ENCODE measurements at regions not wholly inside any gene's neighbourhood (a gene's known extent, or its start where the extent isn't known, plus 50 kb on each side); places are given as distances from the start of the nearest gene placed in this dataset.

GRCh38 chr18:71008257-71008656, 719.4 kb downstream of the SOCS6 start:
- no peaks in the 10 kb centered on the region for H3K36me3 ChIP-seq (replicated peaks)
- in situ Hi-C loops (cut with HindIII; ENCODE audit: low pct_ligation_motif_present, low sequenced_read_pairs) = no loop called here
- no peaks in the 10 kb centered on the region for H3K27me3 ChIP-seq (replicated peaks)
- TF ChIP-seq CTCF (IDR thresholded peaks at IDR 0.05; ENCODE audit: low read depth, low read length, missing control alignments) = no peak
- no peak overlapping the region for H3K4me3 ChIP-seq (ENCODE audit: low read depth, low read length)
- no peak for DNase-seq
- no peak overlapping the region for H3K27ac ChIP-seq

GRCh38 chr18:71001597-71001996, 712.8 kb downstream of the SOCS6 start:
- no peak overlapping the region for H3K4me3 ChIP-seq (ENCODE audit: low read depth, low read length)
- TF ChIP-seq CTCF (IDR thresholded peaks at IDR 0.05; ENCODE audit: low read depth, low read length, missing control alignments) = no peak
- in situ Hi-C loops (cut with HindIII; ENCODE audit: low pct_ligation_motif_present, low sequenced_read_pairs) = no loop called here
- no peak for DNase-seq
- no peaks in the 10 kb centered on the region for H3K36me3 ChIP-seq (replicated peaks)
- no peak overlapping the region for H3K27ac ChIP-seq
- H3K27me3 ChIP-seq (replicated peaks) = no peaks in the 10 kb centered on the region

GRCh38 chr18:70998490-70998889, 709.6 kb downstream of the SOCS6 start:
- DNase-seq = no peak
- in situ Hi-C loops (cut with HindIII; ENCODE audit: low pct_ligation_motif_present, low sequenced_read_pairs) = no loop called here
- Histone ChIP-seq H3K36me3 (replicated peaks) (no peaks in the 10 kb centered on the region), H3K27me3 (replicated peaks) (no peaks in the 10 kb centered on the region), H3K27ac (no peak overlapping the region), H3K4me3 (ENCODE audit: low read depth, low read length) (no peak overlapping the region)
- peak; percentile 19 for TF ChIP-seq CTCF (IDR thresholded peaks at IDR 0.05; ENCODE audit: low read depth, low read length, missing control alignments)

GRCh38 chr18:70994116-70994515, 705.3 kb downstream of the SOCS6 start:
- H3K36me3 ChIP-seq (replicated peaks) = no peaks in the 10 kb centered on the region
- no peak overlapping the region for H3K4me3 ChIP-seq (ENCODE audit: low read depth, low read length)
- no peaks in the 10 kb centered on the region for H3K27me3 ChIP-seq (replicated peaks)
- DNase-seq = no peak
- H3K27ac ChIP-seq = no peak overlapping the region
- TF ChIP-seq CTCF (IDR thresholded peaks at IDR 0.05; ENCODE audit: low read depth, low read length, missing control alignments) = no peak
- in situ Hi-C loops (cut with HindIII; ENCODE audit: low pct_ligation_motif_present, low sequenced_read_pairs) = no loop called here

GRCh38 chr18:70991577-70991976, 702.7 kb downstream of the SOCS6 start:
- TF ChIP-seq CTCF (IDR thresholded peaks at IDR 0.05; ENCODE audit: low read depth, low read length, missing control alignments) = no peak
- no peak for DNase-seq
- Histone ChIP-seq H3K27me3 (replicated peaks) (no peaks in the 10 kb centered on the region), H3K27ac (no peak overlapping the region), H3K4me3 (ENCODE audit: low read depth, low read length) (no peak overlapping the region), H3K36me3 (replicated peaks) (no peaks in the 10 kb centered on the region)
- in situ Hi-C loops (cut with HindIII; ENCODE audit: low pct_ligation_motif_present, low sequenced_read_pairs) = no loop called here

GRCh38 chr18:70985948-70986347, 697.1 kb downstream of the SOCS6 start:
- H3K27ac ChIP-seq = no peak overlapping the region
- H3K4me3 ChIP-seq (ENCODE audit: low read depth, low read length) = no peak overlapping the region
- no peaks in the 10 kb centered on the region for H3K36me3 ChIP-seq (replicated peaks)
- no peaks in the 10 kb centered on the region for H3K27me3 ChIP-seq (replicated peaks)
- no peak for TF ChIP-seq CTCF (IDR thresholded peaks at IDR 0.05; ENCODE audit: low read depth, low read length, missing control alignments)
- no peak for DNase-seq
- in situ Hi-C loops (cut with HindIII; ENCODE audit: low pct_ligation_motif_present, low sequenced_read_pairs) = no loop called here

All from brain microvascular endothelial cell (primary cell).